SK-N-MC (cell line): ENCODE measurements at regions not wholly inside any gene's neighbourhood (a gene's known extent, or its start where the extent isn't known, plus 50 kb on each side); places are given as distances from the start of the nearest gene placed in this dataset.

Source experiments
- EZH2 ChIP-seq: fragments of 200-600 bp; sonication (generic); IDR thresholded peaks from one replicate; pipeline ENCODE4 v1.6.1; 2017; ENCODE audit warnings: antibody characterized with exemption
- FOXP2 ChIP-seq: optimal IDR thresholded peaks from 2 replicates; pipeline ENCODE3; 2011; ENCODE audit warnings: mild to moderate bottlenecking, moderate library complexity; ENCODE audit not compliant: insufficient read depth; ENCODE audit errors: extremely low read length, control extremely low read depth
- POLR2AphosphoS5 ChIP-seq: IDR thresholded peaks from 2 replicates; pipeline ENCODE4 v1.6.1; 2012; ENCODE audit warnings: mild to moderate bottlenecking, low read depth, low read length, borderline replicate concordance

DNA sequence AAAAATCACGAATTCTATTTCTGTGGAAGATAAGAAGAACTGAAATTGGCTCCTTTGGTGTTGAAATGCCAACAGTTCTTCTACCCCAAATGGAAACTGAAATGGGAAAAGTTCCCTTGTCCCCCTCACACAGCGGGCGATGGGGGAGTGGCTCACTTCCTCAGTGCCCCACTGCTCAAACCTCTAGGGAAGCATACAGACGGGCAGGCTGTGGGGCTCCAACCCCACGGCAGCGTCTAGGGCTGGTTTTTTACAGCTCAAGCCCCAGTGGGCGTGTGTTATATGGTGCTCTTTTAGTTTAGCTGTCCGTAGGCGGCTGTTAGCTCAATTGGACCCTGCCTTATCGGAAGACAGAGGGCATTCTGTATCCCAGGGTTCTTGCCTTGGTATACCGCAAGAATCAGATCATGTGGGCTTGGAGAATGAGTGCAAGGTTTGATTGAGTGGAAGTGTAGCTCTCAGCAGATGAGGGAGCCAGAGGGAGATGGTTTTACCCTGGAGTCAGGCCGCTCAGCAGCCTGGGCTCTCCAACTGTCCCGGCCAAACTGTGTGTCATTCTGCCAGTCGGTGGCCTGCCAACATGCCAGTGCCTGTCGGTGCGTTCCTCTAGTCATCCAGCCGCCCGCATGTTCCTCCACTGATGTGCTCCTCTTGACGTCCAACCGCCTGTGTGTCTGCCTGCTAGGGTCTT is 166.3 kb upstream of the ZNF608 start:
- TF ChIP-seq EZH2: no peak
- TF ChIP-seq POLR2AphosphoS5: no peak
- no peak for TF ChIP-seq FOXP2
